Astrocyte (in vitro differentiated cells and primary cell): ENCODE measurements at regions not wholly inside any gene's neighbourhood (a gene's known extent, or its start where the extent isn't known, plus 50 kb on each side); places are given as distances from the start of the nearest gene placed in this dataset.
"Not testable (repeated sequence)": the region's sequence is repeated elsewhere in the genome, so short reads cannot be mapped to it uniquely, and the experiment has no call there.

Source experiments
- EZH2 ChIP-seq: IDR thresholded peaks from 2 replicates; pipeline ENCODE4 v1.6.1; 2012; ENCODE audit warnings: mild to moderate bottlenecking, low read length, inconsistent platforms; ENCODE audit not compliant: insufficient read depth
- TF ChIP-seq, protein P1 (sequence below): IDR thresholded peaks from 2 replicates; pipeline ENCODE4 v1.5.1; 2011; ENCODE audit warnings: low read depth, mild to moderate bottlenecking, inconsistent platforms, low read length, moderate library complexity; ENCODE audit not compliant: insufficient read depth

DNA sequence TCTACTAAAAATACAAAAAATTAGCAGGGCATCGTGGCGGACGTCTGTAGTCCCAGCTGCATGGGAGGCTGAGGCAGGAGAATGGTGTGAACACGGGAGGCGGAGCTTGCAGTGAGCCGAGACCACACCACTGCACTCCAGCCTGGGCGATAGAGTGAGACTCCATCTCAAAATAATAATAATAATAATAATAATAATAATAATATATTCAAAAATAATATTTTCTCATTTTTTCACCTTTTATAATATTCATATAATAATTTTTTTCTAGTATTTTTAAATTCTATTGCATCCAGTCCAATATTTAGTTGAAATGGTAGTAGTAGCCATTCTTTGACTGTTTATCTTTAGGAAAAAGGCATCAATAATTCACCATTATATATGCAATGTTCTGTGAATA is 1767.7 kb upstream of the ACO1 start:
- TF ChIP-seq EZH2, result not testable (repeated sequence)
- TF ChIP-seq, protein P1, sequence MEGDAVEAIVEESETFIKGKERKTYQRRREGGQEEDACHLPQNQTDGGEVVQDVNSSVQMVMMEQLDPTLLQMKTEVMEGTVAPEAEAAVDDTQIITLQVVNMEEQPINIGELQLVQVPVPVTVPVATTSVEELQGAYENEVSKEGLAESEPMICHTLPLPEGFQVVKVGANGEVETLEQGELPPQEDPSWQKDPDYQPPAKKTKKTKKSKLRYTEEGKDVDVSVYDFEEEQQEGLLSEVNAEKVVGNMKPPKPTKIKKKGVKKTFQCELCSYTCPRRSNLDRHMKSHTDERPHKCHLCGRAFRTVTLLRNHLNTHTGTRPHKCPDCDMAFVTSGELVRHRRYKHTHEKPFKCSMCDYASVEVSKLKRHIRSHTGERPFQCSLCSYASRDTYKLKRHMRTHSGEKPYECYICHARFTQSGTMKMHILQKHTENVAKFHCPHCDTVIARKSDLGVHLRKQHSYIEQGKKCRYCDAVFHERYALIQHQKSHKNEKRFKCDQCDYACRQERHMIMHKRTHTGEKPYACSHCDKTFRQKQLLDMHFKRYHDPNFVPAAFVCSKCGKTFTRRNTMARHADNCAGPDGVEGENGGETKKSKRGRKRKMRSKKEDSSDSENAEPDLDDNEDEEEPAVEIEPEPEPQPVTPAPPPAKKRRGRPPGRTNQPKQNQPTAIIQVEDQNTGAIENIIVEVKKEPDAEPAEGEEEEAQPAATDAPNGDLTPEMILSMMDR, result not testable (repeated sequence)
